Erythroblast (primary cell): ENCODE measurements at regions not wholly inside any gene's neighbourhood (a gene's known extent, or its start where the extent isn't known, plus 50 kb on each side); places are given as distances from the start of the nearest gene placed in this dataset.

Experiments used
- GATA1 ChIP-seq: IDR thresholded peaks from 2 replicates; pipeline ENCODE4 v1.6.1; 2011; ENCODE audit warnings: low read depth, mild to moderate bottlenecking, control low read depth, low read length, moderate library complexity
- POLR2A ChIP-seq: IDR thresholded peaks from 2 replicates; pipeline ENCODE4 v1.6.1; 2011; ENCODE audit warnings: mild to moderate bottlenecking, low read length

GRCh38 chrX:10041383-10041782 lies 74.2 kb downstream of the CLDN34 start:
- TF ChIP-seq POLR2A, result no peak
- no peak for TF ChIP-seq GATA1
